Left ventricle myocardium inferior (tissue), 1 donor: ENCODE measurements at regions not wholly inside any gene's neighbourhood (a gene's known extent, or its start where the extent isn't known, plus 50 kb on each side); places are given as distances from the start of the nearest gene placed in this dataset.
"Not testable (repeated sequence)": the region's sequence is repeated elsewhere in the genome, so short reads cannot be mapped to it uniquely, and the experiment has no call there.

Experiments
- DNase-seq: peaks from one replicate; pipeline ENCODE4 v3.0.0-alpha.2; 2020
- H3K27ac ChIP-seq: fragments of 200-600 bp; replicated peaks from 2 replicates; pipeline ENCODE4 v1.8.0; 2021
- H3K27me3 ChIP-seq: fragments of 200-600 bp; 2 replicates; pipeline ENCODE4 v1.8.0; 2021; ENCODE audit warnings: low read depth
- H3K36me3 ChIP-seq: fragments of 200-600 bp; 2 replicates; pipeline ENCODE4 v1.8.0; 2021
- H3K4me1 ChIP-seq: fragments of 200-600 bp; 2 replicates; pipeline ENCODE4 v1.8.0; 2021
- H3K4me3 ChIP-seq: fragments of 200-600 bp; 2 replicates; pipeline ENCODE4 v1.8.0; 2021; ENCODE audit warnings: mild to moderate bottlenecking, moderate library complexity
- H3K9me3 ChIP-seq: fragments of 200-600 bp; replicated peaks from 2 replicates; pipeline ENCODE4 v1.8.0; 2021
- intact Hi-C: fragments of 100-400 bp; cut with micrococcal nuclease; formaldehyde crosslinking; loops from one replicate; pipeline ENCODE4 v1.11.0; 2022
- TF ChIP-seq, protein P1 (sequence below): fragments of 200-600 bp; IDR thresholded peaks from 2 replicates; pipeline ENCODE4 v1.8.0; 2021; ENCODE audit warnings: antibody characterized with exemption, mild to moderate bottlenecking, borderline replicate concordance
- donor health status: DM: no; HTN: yes; CAD: no; lungs with severe emphysema.

DNA sequence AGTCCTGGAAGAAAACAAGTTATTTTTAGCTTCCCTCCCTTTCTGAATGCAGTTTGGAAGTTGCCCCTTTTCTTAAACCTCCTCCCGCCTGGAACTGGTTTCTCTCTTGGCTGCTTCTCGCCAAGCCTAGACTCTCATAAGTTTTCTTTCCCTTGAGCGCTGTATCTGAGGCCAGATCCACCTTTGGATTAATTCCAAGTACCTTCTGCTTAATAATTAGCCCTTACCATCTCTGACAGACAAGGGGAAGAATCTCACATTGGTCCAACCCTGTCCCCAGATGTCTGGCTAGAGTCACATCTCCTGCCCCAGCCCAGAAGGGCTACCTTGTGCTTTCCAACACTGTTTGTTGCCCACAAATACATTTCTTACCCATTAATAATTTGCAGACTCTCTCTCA, 161.8 kb upstream of the RGS6 start:
- no peak overlapping the region for H3K4me3 ChIP-seq
- no peaks in the 10 kb centered on the region for H3K27me3 ChIP-seq

DNA sequence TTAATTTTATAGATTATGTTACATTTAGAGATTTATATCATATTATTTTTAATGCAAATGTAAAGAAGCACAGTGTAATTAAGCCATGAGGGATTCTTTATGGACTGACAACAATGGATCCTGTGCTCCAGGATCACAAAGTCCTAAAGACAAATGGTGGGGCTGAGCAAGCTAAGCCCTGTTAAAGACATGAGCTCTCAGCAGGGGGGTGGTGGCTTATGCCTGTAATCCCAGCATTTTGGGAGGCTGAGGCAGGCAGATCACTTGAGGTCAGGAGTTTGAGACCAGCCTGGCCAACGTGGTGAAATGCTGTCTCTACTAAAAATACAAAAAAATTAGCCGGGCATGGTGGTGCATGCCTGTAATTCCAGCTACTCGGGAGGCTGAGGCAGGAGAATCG, 160.8 kb upstream of the RGS6 start:
- H3K4me1 ChIP-seq, DNase-seq, H3K27ac ChIP-seq, H3K27me3 ChIP-seq, H3K4me3 ChIP-seq, H3K36me3 ChIP-seq, intact Hi-C loops: not testable (repeated sequence)
- H3K9me3 ChIP-seq, result peaks cover 29% of the 10 kb centered on the region

More for the DNA sequence above, 161.8 kb upstream of the RGS6 start:
- DNase-seq, result no peak
- Histone ChIP-seq H3K36me3 (no peaks in the 10 kb centered on the region), H3K4me1 (no peaks in the 10 kb centered on the region), H3K27ac (no peak overlapping the region), H3K9me3 (peaks cover 29% of the 10 kb centered on the region)
- TF ChIP-seq, protein P1, sequence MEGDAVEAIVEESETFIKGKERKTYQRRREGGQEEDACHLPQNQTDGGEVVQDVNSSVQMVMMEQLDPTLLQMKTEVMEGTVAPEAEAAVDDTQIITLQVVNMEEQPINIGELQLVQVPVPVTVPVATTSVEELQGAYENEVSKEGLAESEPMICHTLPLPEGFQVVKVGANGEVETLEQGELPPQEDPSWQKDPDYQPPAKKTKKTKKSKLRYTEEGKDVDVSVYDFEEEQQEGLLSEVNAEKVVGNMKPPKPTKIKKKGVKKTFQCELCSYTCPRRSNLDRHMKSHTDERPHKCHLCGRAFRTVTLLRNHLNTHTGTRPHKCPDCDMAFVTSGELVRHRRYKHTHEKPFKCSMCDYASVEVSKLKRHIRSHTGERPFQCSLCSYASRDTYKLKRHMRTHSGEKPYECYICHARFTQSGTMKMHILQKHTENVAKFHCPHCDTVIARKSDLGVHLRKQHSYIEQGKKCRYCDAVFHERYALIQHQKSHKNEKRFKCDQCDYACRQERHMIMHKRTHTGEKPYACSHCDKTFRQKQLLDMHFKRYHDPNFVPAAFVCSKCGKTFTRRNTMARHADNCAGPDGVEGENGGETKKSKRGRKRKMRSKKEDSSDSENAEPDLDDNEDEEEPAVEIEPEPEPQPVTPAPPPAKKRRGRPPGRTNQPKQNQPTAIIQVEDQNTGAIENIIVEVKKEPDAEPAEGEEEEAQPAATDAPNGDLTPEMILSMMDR, result no peak
- intact Hi-C loops, result no loop called here

DNA sequence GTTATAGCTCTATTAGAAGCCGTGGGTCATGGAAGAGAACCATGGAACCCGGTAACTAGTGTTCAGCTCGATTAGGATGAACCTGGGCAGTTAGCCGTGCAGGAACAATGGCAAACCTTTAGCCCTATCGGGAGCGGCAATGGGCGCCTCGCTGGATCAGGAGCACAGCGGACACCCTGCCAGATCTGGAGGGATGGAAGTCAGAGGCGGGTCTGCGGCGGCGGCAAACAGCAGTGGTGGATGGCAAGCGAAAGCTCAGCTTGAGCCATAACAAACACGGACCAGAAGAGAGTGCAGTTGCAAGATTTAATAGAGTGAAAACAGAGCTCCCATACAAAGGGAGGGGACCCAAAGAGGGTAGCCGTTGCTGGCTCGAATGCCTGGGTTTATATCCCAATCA, 160.2 kb upstream of the RGS6 start:
- H3K4me1 ChIP-seq, H3K27me3 ChIP-seq, H3K4me3 ChIP-seq, DNase-seq, H3K27ac ChIP-seq, H3K36me3 ChIP-seq, intact Hi-C loops: not testable (repeated sequence)
- peaks cover 29% of the 10 kb centered on the region for H3K9me3 ChIP-seq

DNA sequence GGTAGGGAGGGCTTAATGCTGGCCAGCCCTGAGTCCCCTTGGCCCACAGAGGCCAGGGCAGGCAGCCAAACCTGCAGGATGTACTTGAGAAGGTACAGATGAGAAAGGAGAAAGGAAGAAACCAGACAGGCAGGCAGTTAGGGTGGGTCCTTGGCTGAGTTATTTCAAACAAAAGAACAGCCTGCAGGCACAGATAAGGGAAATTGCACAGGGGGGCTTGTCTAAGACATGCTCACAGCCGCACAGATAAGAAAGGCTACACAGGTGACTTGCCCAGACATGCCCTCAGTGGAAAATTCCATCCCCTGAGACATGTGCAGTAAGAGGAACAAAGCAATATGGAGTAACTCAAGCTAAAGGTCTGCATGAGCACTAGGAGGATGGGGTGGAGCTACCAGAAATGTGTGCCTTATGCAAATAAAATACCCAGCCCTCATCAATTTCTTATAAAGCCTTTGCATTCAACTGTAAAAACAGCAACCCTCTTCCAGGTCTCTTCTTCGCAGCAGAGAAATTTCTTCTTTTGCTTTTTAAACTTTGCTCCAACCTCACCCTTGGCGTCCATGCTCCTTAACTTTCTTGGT, 158.2 kb upstream of the RGS6 start:
- Histone ChIP-seq H3K36me3 (no peaks in the 10 kb centered on the region), H3K27ac (no peak overlapping the region), H3K9me3 (peaks cover 27% of the 10 kb centered on the region), H3K4me1 (no peaks in the 10 kb centered on the region), H3K4me3 (no peak overlapping the region), H3K27me3 (no peaks in the 10 kb centered on the region)
- intact Hi-C loops, result no loop called here
- TF ChIP-seq, protein P1, result no peak
- DNase-seq, result no peak

DNA sequence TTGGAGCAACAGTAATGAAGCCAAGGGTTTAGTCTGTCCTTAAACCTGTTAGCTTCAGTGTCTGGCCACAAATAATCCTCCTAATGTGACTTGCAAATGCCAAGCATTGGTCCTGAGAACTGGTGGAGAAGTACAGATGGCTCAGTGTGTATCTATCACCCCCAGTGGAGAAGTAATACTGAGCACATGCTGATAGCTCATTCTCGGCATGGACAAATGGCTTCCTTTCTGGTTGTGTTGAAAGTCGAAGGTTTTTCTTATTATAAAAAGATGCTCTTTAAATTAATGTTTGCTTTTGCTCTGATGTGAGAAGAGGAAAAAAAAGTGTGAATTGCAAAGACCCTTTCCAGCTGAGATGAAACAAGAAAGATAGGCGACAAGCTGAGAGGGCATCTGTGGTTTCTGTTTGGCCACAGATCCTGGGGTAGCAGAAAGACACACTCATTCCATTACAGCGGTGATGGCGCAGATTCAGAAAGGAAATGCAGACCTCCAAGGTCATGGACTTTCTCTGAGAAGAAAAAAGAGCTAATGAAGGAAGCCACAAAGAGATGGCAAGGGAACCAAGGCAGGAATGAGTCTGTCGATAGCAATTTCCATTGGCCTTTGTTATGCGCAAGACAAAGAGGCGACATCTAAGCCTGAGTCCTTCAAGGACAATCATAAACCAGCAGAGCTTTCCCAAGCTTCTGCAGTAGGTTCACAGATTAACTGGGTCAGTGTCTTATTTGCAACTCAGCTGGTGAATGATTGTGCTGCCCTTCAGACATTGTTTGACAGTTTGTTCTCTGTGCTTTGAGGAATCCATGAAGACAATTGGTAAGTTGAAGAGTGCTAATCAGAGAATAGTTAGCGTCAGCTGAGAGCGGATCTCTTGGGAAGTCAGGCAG, 155.5 kb upstream of the RGS6 start:
- Histone ChIP-seq H3K36me3 (no peaks in the 10 kb centered on the region), H3K4me1 (peaks cover 18% of the 10 kb centered on the region), H3K4me3 (no peak overlapping the region), H3K27me3 (no peaks in the 10 kb centered on the region), H3K9me3 (peaks cover 16% of the 10 kb centered on the region), H3K27ac (no peak overlapping the region)
- TF ChIP-seq, protein P1, result no peak
- intact Hi-C loops, result no loop called here
- DNase-seq, result no peak

DNA sequence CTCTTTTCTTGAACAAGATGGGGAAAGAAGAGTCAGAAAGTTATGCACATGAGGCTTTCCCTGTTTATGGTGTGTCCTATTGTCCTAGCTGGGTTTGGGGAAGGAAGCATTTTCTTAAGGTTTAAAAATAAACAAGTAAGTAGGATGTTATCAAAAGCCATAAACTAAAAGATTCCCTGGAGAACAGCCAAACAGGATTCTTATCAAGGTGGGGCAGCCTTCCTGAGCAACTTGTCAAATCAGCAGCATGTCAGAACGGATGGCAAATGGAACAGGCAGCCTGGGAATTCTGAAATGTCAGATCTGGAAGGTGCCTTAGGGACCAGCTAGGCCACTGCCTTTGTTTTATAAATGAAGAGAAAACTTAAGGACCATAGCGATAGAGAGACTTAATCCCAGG, 152.2 kb upstream of the RGS6 start:
- peak overlapping the region; percentile 68 for H3K27ac ChIP-seq
- no peak for DNase-seq
- intact Hi-C loops, result no loop called here
- H3K36me3 ChIP-seq, result no peaks in the 10 kb centered on the region
- no peaks in the 10 kb centered on the region for H3K9me3 ChIP-seq
- H3K4me1 ChIP-seq, result peaks cover 23% of the 10 kb centered on the region
- no peak overlapping the region for H3K4me3 ChIP-seq
- no peaks in the 10 kb centered on the region for H3K27me3 ChIP-seq
- TF ChIP-seq, protein P1, result no peak
